Stomach smooth muscle (tissue), 2 donors: ENCODE measurements at regions not wholly inside any gene's neighbourhood (a gene's known extent, or its start where the extent isn't known, plus 50 kb on each side); places are given as distances from the start of the nearest gene placed in this dataset.
"Not testable (repeated sequence)": the region's sequence is repeated elsewhere in the genome, so short reads cannot be mapped to it uniquely, and the experiment has no call there.

Experiments used
- H3K27ac ChIP-seq: one replicate; pipeline ENCODE4 v1.7.0; 2013; ENCODE audit warnings: mild to moderate bottlenecking, low read length, inconsistent platforms
- H3K27me3 ChIP-seq, 2 donors: one replicate each; pipeline ENCODE4 v1.7.0; 2013; ENCODE audit warnings: low read length in 2 of 2; ENCODE audit not compliant: insufficient read depth in 2 of 2, control insufficient read depth in 1 of 2
- H3K36me3 ChIP-seq, 2 donors: one replicate each; pipeline ENCODE4 v1.7.0; 2013; ENCODE audit warnings: low read length in 2 of 2; ENCODE audit not compliant: control insufficient read depth in 2 of 2, insufficient read depth in 2 of 2
- H3K4me1 ChIP-seq: one replicate; pipeline ENCODE4 v1.7.0; 2013; ENCODE audit warnings: low read length; ENCODE audit not compliant: control insufficient read depth, insufficient read depth
- H3K4me3 ChIP-seq, 2 donors: one replicate each; pipeline ENCODE4 v1.7.0; 2013; ENCODE audit warnings: low read length in 2 of 2
- H3K9ac ChIP-seq, 2 donors: one replicate each; pipeline ENCODE4 v1.7.0; 2013; ENCODE audit warnings: low read length in 2 of 2, mild to moderate bottlenecking in 1 of 2
- H3K9me3 ChIP-seq, 2 donors: one replicate each; pipeline ENCODE4 v1.7.0; 2013; ENCODE audit warnings: low read length in 2 of 2; ENCODE audit not compliant: control insufficient read depth in 2 of 2
- donor health status: healthy.
- donor health status: Pancreatic carcinoma.

DNA sequence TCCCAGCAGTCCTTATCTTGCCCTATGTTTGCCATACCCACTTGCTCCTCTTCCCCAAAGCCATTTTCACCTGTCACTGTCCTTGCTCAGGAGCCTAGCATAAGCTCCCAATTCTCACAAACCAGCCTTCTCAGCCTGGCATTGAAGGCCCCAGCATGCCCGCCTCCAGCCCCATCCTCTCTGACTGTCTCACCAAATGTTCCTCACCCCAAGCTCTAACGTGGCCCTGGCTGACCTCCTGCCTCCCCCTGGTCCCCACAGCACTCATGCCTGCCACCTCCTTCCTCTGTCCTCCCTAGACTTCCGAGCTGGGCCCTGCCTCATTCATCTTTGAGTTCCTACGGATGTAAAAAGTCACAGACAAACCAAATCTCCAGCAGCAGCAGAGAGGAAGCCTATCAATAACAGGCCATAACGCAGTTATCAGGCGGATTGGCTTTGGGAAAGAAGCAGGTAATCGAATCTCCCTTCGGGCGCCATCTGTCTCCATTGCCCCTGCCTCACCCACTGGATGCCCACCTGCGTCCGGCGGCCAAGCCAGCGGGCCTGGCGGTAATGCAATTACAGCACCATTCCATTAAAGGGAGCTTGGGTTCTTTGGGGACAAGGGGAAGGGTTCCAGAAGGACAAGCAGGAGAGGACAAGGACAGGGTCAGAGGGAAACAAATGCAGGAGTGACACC lies 104.4 kb downstream of the MRPL14 start:
- H3K4me1 ChIP-seq = peaks cover 14% of the 10 kb centered on the region
- no peaks in the 10 kb centered on the region for H3K27me3 ChIP-seq
- no peak overlapping the region for H3K9ac ChIP-seq
- no peak overlapping the region for H3K4me3 ChIP-seq
- H3K36me3 ChIP-seq = no peaks in the 10 kb centered on the region
- H3K9me3 ChIP-seq = no peaks in the 10 kb centered on the region
- H3K27ac ChIP-seq = no peak overlapping the region

- Histone ChIP-seq H3K27me3 (no peaks in the 10 kb centered on the region), H3K9ac (no peak overlapping the region), H3K9me3 (no peaks in the 10 kb centered on the region), H3K36me3 (no peaks in the 10 kb centered on the region), H3K4me1 (peaks cover 14% of the 10 kb centered on the region), H3K4me3 (no peak overlapping the region), H3K27ac (no peak overlapping the region)
These were observed 105.0 kb downstream of the MRPL14 start for GRCh38 chr6:44022296-44022661.

GRCh38 chr6:44021589-44022295 lies 105.5 kb downstream of the MRPL14 start:
- no peaks in the 10 kb centered on the region for H3K27me3 ChIP-seq
- H3K4me3 ChIP-seq = no peak overlapping the region
- H3K27ac ChIP-seq = no peak overlapping the region
- no peak overlapping the region for H3K9ac ChIP-seq
- H3K9me3 ChIP-seq = no peaks in the 10 kb centered on the region
- H3K4me1 ChIP-seq = peaks cover 14% of the 10 kb centered on the region
- no peaks in the 10 kb centered on the region for H3K36me3 ChIP-seq

DNA sequence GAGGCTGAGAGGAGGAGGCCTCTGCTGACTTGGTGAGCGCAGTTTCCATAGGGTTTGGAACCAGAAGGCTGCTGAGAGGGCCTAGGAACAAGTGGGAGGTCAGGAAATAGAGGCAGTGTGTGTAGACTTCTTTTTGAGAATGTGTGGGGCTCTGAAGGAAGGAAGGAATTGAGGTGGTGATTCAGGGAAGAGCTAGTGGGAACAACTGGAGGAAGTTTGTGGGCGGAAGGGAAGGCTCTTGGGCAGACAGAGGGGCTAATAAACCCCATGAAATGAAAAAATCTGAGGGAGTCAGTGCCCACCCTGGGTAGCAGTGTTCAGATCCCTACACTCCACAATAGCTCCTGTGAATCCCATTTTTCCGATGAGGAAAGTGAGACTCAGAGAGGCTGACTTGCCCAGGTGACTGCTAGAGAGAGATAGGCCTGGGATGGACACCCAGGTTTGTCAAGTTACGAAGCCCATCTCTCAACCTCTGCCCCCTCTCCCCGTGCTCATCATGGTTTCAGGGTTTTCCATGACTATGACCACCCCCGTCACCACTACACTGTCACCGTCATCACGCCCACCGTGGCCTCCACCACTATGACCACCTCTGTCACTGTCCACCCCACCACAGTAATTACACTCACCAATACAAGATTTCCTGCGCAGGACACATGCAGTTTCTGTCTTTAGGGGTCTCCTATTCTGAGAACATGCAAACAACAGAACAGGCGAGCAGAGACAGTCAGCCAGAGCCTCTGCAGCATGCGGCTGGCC lies 106.4 kb downstream of the MRPL14 start:
- H3K27ac ChIP-seq = no peak overlapping the region
- H3K4me1 ChIP-seq = peaks cover 14% of the 10 kb centered on the region
- no peaks in the 10 kb centered on the region for H3K27me3 ChIP-seq
- H3K36me3 ChIP-seq = no peaks in the 10 kb centered on the region
- H3K4me3 ChIP-seq = no peak overlapping the region
- no peaks in the 10 kb centered on the region for H3K9me3 ChIP-seq
- H3K9ac ChIP-seq = no peak overlapping the region

- Histone ChIP-seq H3K4me3 (no peak overlapping the region), H3K9ac (no peak overlapping the region), H3K36me3 (no peaks in the 10 kb centered on the region), H3K27ac (no peak overlapping the region), H3K4me1 (peaks cover 14% of the 10 kb centered on the region), H3K9me3 (no peaks in the 10 kb centered on the region), H3K27me3 (no peaks in the 10 kb centered on the region)
These were observed 107.1 kb downstream of the MRPL14 start for GRCh38 chr6:44020148-44020547.

DNA sequence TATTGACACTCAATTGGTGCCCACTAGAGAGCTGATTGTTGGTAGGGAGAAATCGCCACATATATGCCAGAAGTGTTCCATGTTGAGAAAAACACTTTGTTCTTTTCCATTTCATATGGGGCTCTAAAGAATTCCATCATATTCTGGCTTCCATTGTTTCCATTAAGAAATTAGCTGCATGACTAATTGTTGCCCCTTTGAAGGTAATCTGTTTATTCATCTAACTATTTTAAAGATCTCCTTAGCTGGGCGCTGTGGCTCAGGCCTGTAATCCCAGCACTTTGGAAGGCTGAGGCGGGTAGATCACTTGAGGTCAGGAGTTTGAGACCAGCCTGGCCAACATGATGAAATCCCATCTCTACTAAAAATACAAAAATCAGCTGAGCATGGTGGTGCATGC lies 109.9 kb downstream of the MRPL14 start:
- H3K9me3 ChIP-seq, H3K9ac ChIP-seq, H3K27me3 ChIP-seq, H3K4me3 ChIP-seq, H3K27ac ChIP-seq, H3K36me3 ChIP-seq: not testable (repeated sequence)
- peaks cover 13% of the 10 kb centered on the region for H3K4me1 ChIP-seq

GRCh38 chr6:44016131-44016870 lies 111.0 kb downstream of the MRPL14 start:
- Histone ChIP-seq H3K27me3 (no peaks in the 10 kb centered on the region), H3K27ac (no peak overlapping the region), H3K36me3 (no peaks in the 10 kb centered on the region), H3K9ac (no peak overlapping the region), H3K4me1 (peaks cover 11% of the 10 kb centered on the region), H3K9me3 (no peaks in the 10 kb centered on the region), H3K4me3 (no peak overlapping the region)

DNA sequence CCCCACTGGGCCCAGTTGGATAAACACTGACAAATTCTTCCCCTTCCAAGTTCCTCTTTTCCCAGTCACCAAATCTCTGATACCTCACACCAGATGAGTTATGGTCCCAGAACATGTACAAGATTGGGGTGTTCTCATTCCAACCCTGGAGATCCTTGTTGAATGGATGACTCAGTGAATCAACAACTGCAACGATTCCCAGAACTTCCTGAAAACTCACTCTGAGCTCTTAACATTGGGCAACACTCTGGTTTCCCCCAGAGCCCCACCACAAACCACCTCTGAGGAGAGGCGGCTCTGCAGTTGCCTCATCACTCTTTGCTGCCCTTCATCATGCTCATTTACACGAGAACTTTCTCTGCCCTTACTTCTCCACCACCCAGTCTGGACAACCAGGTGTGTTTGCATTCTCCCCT lies 115.2 kb downstream of the MRPL14 start:
- Histone ChIP-seq H3K4me1 (peaks cover 15% of the 10 kb centered on the region), H3K27ac (no peak overlapping the region), H3K27me3 (no peaks in the 10 kb centered on the region), H3K4me3 (no peak overlapping the region), H3K9ac (no peak overlapping the region), H3K9me3 (no peaks in the 10 kb centered on the region), H3K36me3 (no peaks in the 10 kb centered on the region)

- no peak overlapping the region for H3K27ac ChIP-seq
- no peak overlapping the region for H3K9ac ChIP-seq
- H3K36me3 ChIP-seq = no peaks in the 10 kb centered on the region
- H3K4me3 ChIP-seq = no peak overlapping the region
- H3K4me1 ChIP-seq = peaks cover 15% of the 10 kb centered on the region
- no peaks in the 10 kb centered on the region for H3K27me3 ChIP-seq
- no peaks in the 10 kb centered on the region for H3K9me3 ChIP-seq
These were observed 115.8 kb downstream of the MRPL14 start for GRCh38 chr6:44011350-44011920.
